Mesothelial cell of epicardium (in vitro differentiated cells): ENCODE measurements at regions not wholly inside any gene's neighbourhood (a gene's known extent, or its start where the extent isn't known, plus 50 kb on each side); places are given as distances from the start of the nearest gene placed in this dataset.

Experiments used
- DNase-seq, 2 experiments: peaks; one replicate each; pipeline ENCODE4 v3.0.0; 2021; ENCODE audit warnings: low spot score in 2 of 2; ENCODE audit not compliant: unreplicated experiment in 2 of 2
- H3K27ac Mint-ChIP-seq: 2 replicates; pipeline ENCODE4 v1.8.0; 2021; ENCODE audit warnings: mixed read lengths
- H3K27me3 Mint-ChIP-seq: 2 replicates; pipeline ENCODE4 v1.8.0; 2021; ENCODE audit warnings: low read depth, mixed read lengths
- H3K36me3 Mint-ChIP-seq: 2 replicates; pipeline ENCODE4 v1.8.0; 2021; ENCODE audit warnings: mixed read lengths
- H3K4me1 Mint-ChIP-seq: 2 replicates; pipeline ENCODE4 v1.8.0; 2021; ENCODE audit warnings: mixed read lengths
- H3K4me3 Mint-ChIP-seq: 2 replicates; pipeline ENCODE4 v1.8.0; 2021; ENCODE audit warnings: mild to moderate bottlenecking, moderate library complexity, mixed read lengths
- H3K9me3 Mint-ChIP-seq: 2 replicates; pipeline ENCODE4 v1.8.0; 2021; ENCODE audit warnings: mixed read lengths
- CTCF ChIP-seq: fragments of 200-600 bp; sonication (generic); IDR thresholded peaks from one replicate; pipeline ENCODE4 v1.5.0; 2021; ENCODE audit warnings: antibody characterized with exemption; ENCODE audit not compliant: unreplicated experiment

GRCh38 chr4:176945334-176945733 is 152.6 kb upstream of the VEGFC start:
- no peak overlapping the region for H3K4me3 Mint-ChIP-seq
- peaks cover 12% of the 10 kb centered on the region for H3K4me1 Mint-ChIP-seq
- H3K27ac Mint-ChIP-seq: no peak overlapping the region
- no peaks in the 10 kb centered on the region for H3K9me3 Mint-ChIP-seq
- DNase-seq: no peak
- no peak for TF ChIP-seq CTCF
- peaks cover 3% of the 10 kb centered on the region for H3K27me3 Mint-ChIP-seq
- no peaks in the 10 kb centered on the region for H3K36me3 Mint-ChIP-seq

- TF ChIP-seq CTCF: no peak
- DNase-seq: no peak
- no peak overlapping the region for H3K27ac Mint-ChIP-seq
These were observed 156.3 kb upstream of the VEGFC start for GRCh38 chr4:176949029-176949428.

GRCh38 chr4:176953021-176953420 is 160.3 kb upstream of the VEGFC start:
- peaks cover 18% of the 10 kb centered on the region for H3K9me3 Mint-ChIP-seq
- no peaks in the 10 kb centered on the region for H3K4me1 Mint-ChIP-seq
- H3K27me3 Mint-ChIP-seq: no peaks in the 10 kb centered on the region
- TF ChIP-seq CTCF: no peak
- no peak overlapping the region for H3K4me3 Mint-ChIP-seq
- no peak overlapping the region for H3K27ac Mint-ChIP-seq
- no peak for DNase-seq
- peaks cover 1% of the 10 kb centered on the region for H3K36me3 Mint-ChIP-seq

More at GRCh38 chr4:176949029-176949428, 156.3 kb upstream of the VEGFC start:
- H3K4me1 Mint-ChIP-seq: peaks cover 2% of the 10 kb centered on the region
- no peak overlapping the region for H3K4me3 Mint-ChIP-seq
- peaks cover 2% of the 10 kb centered on the region for H3K9me3 Mint-ChIP-seq
- H3K27me3 Mint-ChIP-seq: peaks cover 3% of the 10 kb centered on the region
- H3K36me3 Mint-ChIP-seq: no peaks in the 10 kb centered on the region

GRCh38 chr4:176957353-176958118 is 164.8 kb upstream of the VEGFC start:
- Mint-ChIP-seq H3K27me3 (no peaks in the 10 kb centered on the region), H3K27ac (no peak overlapping the region), H3K4me1 (no peaks in the 10 kb centered on the region), H3K9me3 (peaks cover 18% of the 10 kb centered on the region), H3K36me3 (peaks cover 1% of the 10 kb centered on the region), H3K4me3 (no peak overlapping the region)
- no peak for TF ChIP-seq CTCF
- no peak for DNase-seq

GRCh38 chr4:176959980-176960379 is 167.3 kb upstream of the VEGFC start:
- Mint-ChIP-seq H3K9me3 (peaks cover 8% of the 10 kb centered on the region), H3K4me3 (no peak overlapping the region)
- TF ChIP-seq CTCF: no peak

More at GRCh38 chr4:176959980-176960379, 167.3 kb upstream of the VEGFC start:
- no peak overlapping the region for H3K27ac Mint-ChIP-seq
- H3K27me3 Mint-ChIP-seq: no peaks in the 10 kb centered on the region
- H3K4me1 Mint-ChIP-seq: no peaks in the 10 kb centered on the region
- no peak for DNase-seq
- peaks cover 1% of the 10 kb centered on the region for H3K36me3 Mint-ChIP-seq
